HEK293 (cell line): ENCODE measurements at regions not wholly inside any gene's neighbourhood (a gene's known extent, or its start where the extent isn't known, plus 50 kb on each side); places are given as distances from the start of the nearest gene placed in this dataset.

ENCODE experiments used
- KLF1 ChIP-seq: fragments of 450-650 bp; formaldehyde crosslinking; IDR thresholded peaks from 2 replicates; pipeline ENCODE4 v1.5.1; 2016; ENCODE audit warnings: missing biosample characterization, missing genetic modification characterization
- KLF7 ChIP-seq: fragments of 450-650 bp; formaldehyde crosslinking; IDR thresholded peaks from 2 replicates; pipeline ENCODE4 v1.5.1; 2016; ENCODE audit warnings: missing biosample characterization, missing genetic modification characterization, borderline replicate concordance
- YY1 ChIP-seq: fragments of 450-650 bp; formaldehyde crosslinking; IDR thresholded peaks from 2 replicates; pipeline ENCODE4 v1.5.1; 2018; ENCODE audit warnings: missing biosample characterization, missing genetic modification characterization
- ZFHX2 ChIP-seq: fragments of 450-650 bp; formaldehyde crosslinking; conservative IDR thresholded peaks from 2 replicates; pipeline ENCODE4 v1.5.1; 2016; ENCODE audit warnings: missing biosample characterization, missing genetic modification characterization
- ZNF133 ChIP-seq: fragments of 450-650 bp; formaldehyde crosslinking; IDR thresholded peaks from 2 replicates; pipeline ENCODE4 v1.5.1; 2016; ENCODE audit warnings: missing biosample characterization, missing genetic modification characterization
- ZNF394 ChIP-seq: fragments of 450-650 bp; formaldehyde crosslinking; IDR thresholded peaks from 2 replicates; pipeline ENCODE4 v1.5.1; 2016; ENCODE audit warnings: missing biosample characterization, missing genetic modification characterization, mild to moderate bottlenecking, moderate library complexity, borderline replicate concordance
- ZNF596 ChIP-seq: fragments of 450-650 bp; IDR thresholded peaks from 2 replicates; pipeline ENCODE4 v1.5.0; 2018; ENCODE audit warnings: missing biosample characterization, mild to moderate bottlenecking, missing genetic modification characterization, moderate library complexity
- ZNF629 ChIP-seq: fragments of 450-650 bp; formaldehyde crosslinking; IDR thresholded peaks from 2 replicates; pipeline ENCODE4 v1.5.1; 2017; ENCODE audit warnings: missing biosample characterization, missing genetic modification characterization
- ZNF707 ChIP-seq: fragments of 450-650 bp; formaldehyde crosslinking; IDR thresholded peaks from 2 replicates; pipeline ENCODE4 v1.5.1; 2016; ENCODE audit warnings: missing biosample characterization, missing genetic modification characterization
- TF ChIP-seq, protein P1 (sequence below): fragments of 450-650 bp; formaldehyde crosslinking; IDR thresholded peaks from 2 replicates; pipeline ENCODE4 v1.5.1; 2016; ENCODE audit warnings: missing biosample characterization, missing genetic modification characterization, borderline replicate concordance
- TF ChIP-seq, protein P2 (sequence below): fragments of 450-650 bp; IDR thresholded peaks from 2 replicates; pipeline ENCODE4 v1.5.1; 2018; ENCODE audit warnings: missing biosample characterization, mild to moderate bottlenecking, missing genetic modification characterization
- TF ChIP-seq, protein P3 (sequence below): fragments of 450-650 bp; formaldehyde crosslinking; IDR thresholded peaks from 2 replicates; pipeline ENCODE4 v1.5.1; 2016; ENCODE audit warnings: missing biosample characterization, missing genetic modification characterization
- TF ChIP-seq, protein P4 (sequence below): fragments of 450-650 bp; formaldehyde crosslinking; IDR thresholded peaks from 2 replicates; pipeline ENCODE4 v1.5.1; 2016; ENCODE audit warnings: missing biosample characterization, missing genetic modification characterization

DNA sequence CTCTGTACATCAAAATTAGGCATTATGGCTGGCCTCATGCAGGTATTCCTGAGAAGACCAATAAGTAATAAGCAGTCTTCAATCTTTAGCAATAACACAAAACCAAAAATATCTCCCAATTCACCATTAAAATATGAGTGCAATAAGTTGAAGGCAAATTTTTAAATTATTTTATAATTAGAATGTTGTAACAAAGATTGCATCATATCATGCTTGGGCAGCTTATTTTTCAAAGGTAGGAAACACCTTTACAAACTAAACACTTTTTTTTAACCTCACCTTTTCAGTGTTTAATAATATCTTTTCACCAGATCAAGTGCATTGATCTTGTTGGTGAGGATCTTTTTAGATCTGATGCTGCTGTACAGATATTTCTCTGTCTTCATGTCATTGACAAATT, 592.9 kb upstream of the PITX2 start:
- TF ChIP-seq, protein P1, sequence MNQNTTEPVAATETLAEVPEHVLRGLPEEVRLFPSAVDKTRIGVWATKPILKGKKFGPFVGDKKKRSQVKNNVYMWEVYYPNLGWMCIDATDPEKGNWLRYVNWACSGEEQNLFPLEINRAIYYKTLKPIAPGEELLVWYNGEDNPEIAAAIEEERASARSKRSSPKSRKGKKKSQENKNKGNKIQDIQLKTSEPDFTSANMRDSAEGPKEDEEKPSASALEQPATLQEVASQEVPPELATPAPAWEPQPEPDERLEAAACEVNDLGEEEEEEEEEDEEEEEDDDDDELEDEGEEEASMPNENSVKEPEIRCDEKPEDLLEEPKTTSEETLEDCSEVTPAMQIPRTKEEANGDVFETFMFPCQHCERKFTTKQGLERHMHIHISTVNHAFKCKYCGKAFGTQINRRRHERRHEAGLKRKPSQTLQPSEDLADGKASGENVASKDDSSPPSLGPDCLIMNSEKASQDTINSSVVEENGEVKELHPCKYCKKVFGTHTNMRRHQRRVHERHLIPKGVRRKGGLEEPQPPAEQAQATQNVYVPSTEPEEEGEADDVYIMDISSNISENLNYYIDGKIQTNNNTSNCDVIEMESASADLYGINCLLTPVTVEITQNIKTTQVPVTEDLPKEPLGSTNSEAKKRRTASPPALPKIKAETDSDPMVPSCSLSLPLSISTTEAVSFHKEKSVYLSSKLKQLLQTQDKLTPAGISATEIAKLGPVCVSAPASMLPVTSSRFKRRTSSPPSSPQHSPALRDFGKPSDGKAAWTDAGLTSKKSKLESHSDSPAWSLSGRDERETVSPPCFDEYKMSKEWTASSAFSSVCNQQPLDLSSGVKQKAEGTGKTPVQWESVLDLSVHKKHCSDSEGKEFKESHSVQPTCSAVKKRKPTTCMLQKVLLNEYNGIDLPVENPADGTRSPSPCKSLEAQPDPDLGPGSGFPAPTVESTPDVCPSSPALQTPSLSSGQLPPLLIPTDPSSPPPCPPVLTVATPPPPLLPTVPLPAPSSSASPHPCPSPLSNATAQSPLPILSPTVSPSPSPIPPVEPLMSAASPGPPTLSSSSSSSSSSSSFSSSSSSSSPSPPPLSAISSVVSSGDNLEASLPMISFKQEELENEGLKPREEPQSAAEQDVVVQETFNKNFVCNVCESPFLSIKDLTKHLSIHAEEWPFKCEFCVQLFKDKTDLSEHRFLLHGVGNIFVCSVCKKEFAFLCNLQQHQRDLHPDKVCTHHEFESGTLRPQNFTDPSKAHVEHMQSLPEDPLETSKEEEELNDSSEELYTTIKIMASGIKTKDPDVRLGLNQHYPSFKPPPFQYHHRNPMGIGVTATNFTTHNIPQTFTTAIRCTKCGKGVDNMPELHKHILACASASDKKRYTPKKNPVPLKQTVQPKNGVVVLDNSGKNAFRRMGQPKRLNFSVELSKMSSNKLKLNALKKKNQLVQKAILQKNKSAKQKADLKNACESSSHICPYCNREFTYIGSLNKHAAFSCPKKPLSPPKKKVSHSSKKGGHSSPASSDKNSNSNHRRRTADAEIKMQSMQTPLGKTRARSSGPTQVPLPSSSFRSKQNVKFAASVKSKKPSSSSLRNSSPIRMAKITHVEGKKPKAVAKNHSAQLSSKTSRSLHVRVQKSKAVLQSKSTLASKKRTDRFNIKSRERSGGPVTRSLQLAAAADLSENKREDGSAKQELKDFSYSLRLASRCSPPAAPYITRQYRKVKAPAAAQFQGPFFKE (tag by site-specific recombination), result no peak
- TF ChIP-seq, protein P2, sequence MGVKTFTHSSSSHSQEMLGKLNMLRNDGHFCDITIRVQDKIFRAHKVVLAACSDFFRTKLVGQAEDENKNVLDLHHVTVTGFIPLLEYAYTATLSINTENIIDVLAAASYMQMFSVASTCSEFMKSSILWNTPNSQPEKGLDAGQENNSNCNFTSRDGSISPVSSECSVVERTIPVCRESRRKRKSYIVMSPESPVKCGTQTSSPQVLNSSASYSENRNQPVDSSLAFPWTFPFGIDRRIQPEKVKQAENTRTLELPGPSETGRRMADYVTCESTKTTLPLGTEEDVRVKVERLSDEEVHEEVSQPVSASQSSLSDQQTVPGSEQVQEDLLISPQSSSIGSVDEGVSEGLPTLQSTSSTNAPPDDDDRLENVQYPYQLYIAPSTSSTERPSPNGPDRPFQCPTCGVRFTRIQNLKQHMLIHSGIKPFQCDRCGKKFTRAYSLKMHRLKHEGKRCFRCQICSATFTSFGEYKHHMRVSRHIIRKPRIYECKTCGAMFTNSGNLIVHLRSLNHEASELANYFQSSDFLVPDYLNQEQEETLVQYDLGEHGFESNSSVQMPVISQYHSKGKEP (tag by site-specific recombination), result no peak
- TF ChIP-seq, protein P3, sequence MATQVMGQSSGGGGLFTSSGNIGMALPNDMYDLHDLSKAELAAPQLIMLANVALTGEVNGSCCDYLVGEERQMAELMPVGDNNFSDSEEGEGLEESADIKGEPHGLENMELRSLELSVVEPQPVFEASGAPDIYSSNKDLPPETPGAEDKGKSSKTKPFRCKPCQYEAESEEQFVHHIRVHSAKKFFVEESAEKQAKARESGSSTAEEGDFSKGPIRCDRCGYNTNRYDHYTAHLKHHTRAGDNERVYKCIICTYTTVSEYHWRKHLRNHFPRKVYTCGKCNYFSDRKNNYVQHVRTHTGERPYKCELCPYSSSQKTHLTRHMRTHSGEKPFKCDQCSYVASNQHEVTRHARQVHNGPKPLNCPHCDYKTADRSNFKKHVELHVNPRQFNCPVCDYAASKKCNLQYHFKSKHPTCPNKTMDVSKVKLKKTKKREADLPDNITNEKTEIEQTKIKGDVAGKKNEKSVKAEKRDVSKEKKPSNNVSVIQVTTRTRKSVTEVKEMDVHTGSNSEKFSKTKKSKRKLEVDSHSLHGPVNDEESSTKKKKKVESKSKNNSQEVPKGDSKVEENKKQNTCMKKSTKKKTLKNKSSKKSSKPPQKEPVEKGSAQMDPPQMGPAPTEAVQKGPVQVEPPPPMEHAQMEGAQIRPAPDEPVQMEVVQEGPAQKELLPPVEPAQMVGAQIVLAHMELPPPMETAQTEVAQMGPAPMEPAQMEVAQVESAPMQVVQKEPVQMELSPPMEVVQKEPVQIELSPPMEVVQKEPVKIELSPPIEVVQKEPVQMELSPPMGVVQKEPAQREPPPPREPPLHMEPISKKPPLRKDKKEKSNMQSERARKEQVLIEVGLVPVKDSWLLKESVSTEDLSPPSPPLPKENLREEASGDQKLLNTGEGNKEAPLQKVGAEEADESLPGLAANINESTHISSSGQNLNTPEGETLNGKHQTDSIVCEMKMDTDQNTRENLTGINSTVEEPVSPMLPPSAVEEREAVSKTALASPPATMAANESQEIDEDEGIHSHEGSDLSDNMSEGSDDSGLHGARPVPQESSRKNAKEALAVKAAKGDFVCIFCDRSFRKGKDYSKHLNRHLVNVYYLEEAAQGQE (tag by site-specific recombination), result no peak
- no peak for TF ChIP-seq KLF1 (tag by site-specific recombination)
- no peak for TF ChIP-seq ZNF596 (tag by site-specific recombination)
- TF ChIP-seq, protein P4, sequence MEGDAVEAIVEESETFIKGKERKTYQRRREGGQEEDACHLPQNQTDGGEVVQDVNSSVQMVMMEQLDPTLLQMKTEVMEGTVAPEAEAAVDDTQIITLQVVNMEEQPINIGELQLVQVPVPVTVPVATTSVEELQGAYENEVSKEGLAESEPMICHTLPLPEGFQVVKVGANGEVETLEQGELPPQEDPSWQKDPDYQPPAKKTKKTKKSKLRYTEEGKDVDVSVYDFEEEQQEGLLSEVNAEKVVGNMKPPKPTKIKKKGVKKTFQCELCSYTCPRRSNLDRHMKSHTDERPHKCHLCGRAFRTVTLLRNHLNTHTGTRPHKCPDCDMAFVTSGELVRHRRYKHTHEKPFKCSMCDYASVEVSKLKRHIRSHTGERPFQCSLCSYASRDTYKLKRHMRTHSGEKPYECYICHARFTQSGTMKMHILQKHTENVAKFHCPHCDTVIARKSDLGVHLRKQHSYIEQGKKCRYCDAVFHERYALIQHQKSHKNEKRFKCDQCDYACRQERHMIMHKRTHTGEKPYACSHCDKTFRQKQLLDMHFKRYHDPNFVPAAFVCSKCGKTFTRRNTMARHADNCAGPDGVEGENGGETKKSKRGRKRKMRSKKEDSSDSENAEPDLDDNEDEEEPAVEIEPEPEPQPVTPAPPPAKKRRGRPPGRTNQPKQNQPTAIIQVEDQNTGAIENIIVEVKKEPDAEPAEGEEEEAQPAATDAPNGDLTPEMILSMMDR (tag by site-specific recombination), result no peak
- no peak for TF ChIP-seq KLF7 (tag by site-specific recombination)
- no peak for TF ChIP-seq ZNF707 (tag by site-specific recombination)
- TF ChIP-seq ZFHX2, result no peak
- no peak for TF ChIP-seq ZNF394 (tag by site-specific recombination)
- no peak for TF ChIP-seq YY1 (tag by site-specific recombination)
- TF ChIP-seq ZNF133 (tag by site-specific recombination), result no peak
- no peak for TF ChIP-seq ZNF629 (tag by site-specific recombination)
